GM12875 (cell line): ENCODE measurements at regions not wholly inside any gene's neighbourhood (a gene's known extent, or its start where the extent isn't known, plus 50 kb on each side); places are given as distances from the start of the nearest gene placed in this dataset.

Source experiments
- H3K4me3 ChIP-seq: one replicate; pipeline ENCODE4 v1.5.1; 2011; ENCODE audit warnings: low read depth, low read length, control low read depth
- TF ChIP-seq, protein P1 (sequence below): IDR thresholded peaks from 2 replicates; pipeline ENCODE4 v1.5.1; 2011; ENCODE audit warnings: low read depth, mild to moderate bottlenecking, control low read depth, inconsistent platforms, low read length, moderate library complexity, borderline replicate concordance; ENCODE audit not compliant: insufficient read depth

DNA sequence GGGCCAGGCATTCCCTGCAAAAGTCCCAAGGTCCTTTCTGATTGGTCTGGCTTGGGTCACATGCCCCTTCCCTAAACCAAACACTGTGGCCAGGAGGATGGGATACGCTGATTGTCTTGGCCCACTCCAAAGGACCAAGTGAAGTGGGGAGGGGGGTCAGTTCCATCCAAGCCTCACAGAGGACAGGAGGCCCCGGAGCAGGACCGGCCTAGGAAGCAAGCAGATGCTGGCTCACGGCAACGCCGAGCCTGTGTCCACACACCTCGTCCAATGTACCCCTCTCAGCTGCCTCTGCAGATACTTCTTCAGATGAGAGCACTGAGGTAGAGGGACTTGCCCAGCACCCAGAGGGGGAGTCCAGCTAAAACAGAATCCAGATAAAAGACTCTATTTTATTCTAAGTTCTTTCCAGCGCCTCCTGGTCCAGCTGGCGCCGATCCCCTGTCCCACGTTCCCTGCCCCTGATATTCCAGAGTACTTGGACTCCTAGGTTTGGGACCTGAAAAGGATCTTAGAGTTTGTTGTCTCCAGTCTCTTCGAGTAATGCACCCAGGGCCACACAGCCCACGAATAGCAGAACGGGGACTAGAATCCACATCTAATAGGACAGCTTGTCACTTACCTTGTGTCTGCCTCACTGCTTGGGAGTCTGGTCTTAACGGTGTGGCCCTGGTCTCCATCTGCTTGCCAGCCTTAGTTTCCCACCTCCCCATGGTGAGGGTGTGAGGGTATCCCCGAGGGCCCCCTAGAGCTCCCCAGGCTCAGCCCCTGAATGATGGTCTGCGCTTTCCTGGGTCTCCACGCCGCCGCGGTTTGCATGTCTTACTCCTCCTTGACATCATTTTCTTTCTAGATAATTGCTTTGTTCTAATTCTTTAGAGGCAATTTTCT, 72.4 kb upstream of the UNC5A start:
- H3K4me3 ChIP-seq: no peak overlapping the region
- TF ChIP-seq, protein P1, sequence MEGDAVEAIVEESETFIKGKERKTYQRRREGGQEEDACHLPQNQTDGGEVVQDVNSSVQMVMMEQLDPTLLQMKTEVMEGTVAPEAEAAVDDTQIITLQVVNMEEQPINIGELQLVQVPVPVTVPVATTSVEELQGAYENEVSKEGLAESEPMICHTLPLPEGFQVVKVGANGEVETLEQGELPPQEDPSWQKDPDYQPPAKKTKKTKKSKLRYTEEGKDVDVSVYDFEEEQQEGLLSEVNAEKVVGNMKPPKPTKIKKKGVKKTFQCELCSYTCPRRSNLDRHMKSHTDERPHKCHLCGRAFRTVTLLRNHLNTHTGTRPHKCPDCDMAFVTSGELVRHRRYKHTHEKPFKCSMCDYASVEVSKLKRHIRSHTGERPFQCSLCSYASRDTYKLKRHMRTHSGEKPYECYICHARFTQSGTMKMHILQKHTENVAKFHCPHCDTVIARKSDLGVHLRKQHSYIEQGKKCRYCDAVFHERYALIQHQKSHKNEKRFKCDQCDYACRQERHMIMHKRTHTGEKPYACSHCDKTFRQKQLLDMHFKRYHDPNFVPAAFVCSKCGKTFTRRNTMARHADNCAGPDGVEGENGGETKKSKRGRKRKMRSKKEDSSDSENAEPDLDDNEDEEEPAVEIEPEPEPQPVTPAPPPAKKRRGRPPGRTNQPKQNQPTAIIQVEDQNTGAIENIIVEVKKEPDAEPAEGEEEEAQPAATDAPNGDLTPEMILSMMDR: no peak

DNA sequence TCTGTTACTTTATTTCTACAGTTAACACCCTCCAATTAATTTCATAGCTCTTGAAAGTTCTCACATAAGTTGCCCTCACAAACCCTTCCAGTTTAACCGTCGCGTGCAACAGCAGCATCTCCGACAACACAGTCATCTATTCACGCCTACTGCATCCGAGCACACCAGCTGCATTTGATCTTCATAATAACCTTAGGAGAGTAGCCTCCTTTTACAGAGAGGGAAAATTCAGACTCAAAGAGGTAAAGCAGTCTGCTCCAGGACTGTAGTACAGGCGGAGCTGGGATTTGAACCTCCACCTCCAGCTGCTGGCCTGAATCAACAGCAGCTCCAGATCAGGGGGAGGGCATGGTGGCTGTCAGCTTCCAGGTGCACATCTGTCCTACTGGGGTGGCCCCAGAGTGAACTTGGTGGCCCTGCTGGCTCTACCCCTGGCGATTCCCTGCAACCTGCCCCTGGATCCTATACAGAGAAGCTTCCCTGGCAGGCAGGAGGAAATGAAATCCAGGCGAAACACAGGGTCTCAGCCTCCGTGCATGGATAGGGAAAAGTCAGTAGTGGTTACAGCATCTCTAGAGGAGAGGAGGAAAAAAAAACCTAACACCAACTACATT, 71.6 kb upstream of the UNC5A start:
- TF ChIP-seq, protein P1: no peak
- no peak overlapping the region for H3K4me3 ChIP-seq

DNA sequence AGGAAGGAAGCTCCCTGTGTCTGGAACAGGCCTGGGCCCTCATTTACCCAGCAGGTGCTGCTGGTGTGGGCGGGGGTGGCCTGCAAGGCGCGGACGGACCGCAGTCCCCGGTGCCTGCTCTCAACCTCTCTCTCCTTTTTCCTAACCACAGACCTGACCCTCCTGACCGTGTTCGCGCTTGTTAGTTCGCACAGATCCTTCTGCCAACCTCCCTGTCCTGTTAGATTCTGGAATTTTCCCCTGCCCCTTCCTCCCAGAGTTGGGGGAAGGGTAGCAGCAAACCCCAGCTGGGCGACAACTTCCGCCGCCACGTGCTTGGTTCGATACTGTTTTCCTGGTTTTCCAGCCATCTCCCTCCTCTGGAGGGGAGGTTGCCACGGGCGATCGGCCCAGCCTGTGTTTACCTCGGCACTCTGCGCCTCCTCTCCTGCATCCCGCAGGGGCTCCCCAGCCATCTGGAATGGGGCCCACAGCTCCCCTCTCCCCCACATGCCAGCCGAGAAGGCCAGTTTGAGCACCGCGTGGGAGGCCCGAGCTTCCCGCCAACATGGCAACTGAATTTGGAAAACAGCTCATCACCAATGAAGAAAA, 70.8 kb upstream of the UNC5A start:
- TF ChIP-seq, protein P1: no peak
- no peak overlapping the region for H3K4me3 ChIP-seq

GRCh38 chr5:176740131-176740701, 70.1 kb upstream of the UNC5A start:
- H3K4me3 ChIP-seq: no peak overlapping the region
- TF ChIP-seq, protein P1: no peak

- TF ChIP-seq, protein P1: no peak
- no peak overlapping the region for H3K4me3 ChIP-seq
Measured at GRCh38 chr5:176740702-176741496, 69.5 kb upstream of the UNC5A start.

- TF ChIP-seq, protein P1: no peak
Measured at GRCh38 chr5:176741561-176742211, 68.7 kb upstream of the UNC5A start.

More at GRCh38 chr5:176741561-176742211, 68.7 kb upstream of the UNC5A start:
- no peak overlapping the region for H3K4me3 ChIP-seq
